MM.1S (cell line): ENCODE measurements at regions not wholly inside any gene's neighbourhood (a gene's known extent, or its start where the extent isn't known, plus 50 kb on each side); places are given as distances from the start of the nearest gene placed in this dataset.

Source experiments
- EZH2 ChIP-seq: fragments of 300-600 bp; sonication (generic); optimal IDR thresholded peaks from 2 replicates; pipeline ENCODE3; 2017; ENCODE audit warnings: low read depth, mild to moderate bottlenecking, antibody characterized with exemption, low read length, mixed read lengths
- EZH2phosphoT487 ChIP-seq: fragments of 300-600 bp; sonication (generic); IDR thresholded peaks from 2 replicates; pipeline ENCODE4 v1.6.1; 2018; ENCODE audit warnings: antibody characterized with exemption, low read length

- TF ChIP-seq EZH2 (no peak), EZH2phosphoT487 (no peak)
Observed at GRCh38 chr18:43481069-43481468, 203.8 kb upstream of the SYT4 start.
